Cardiac muscle cell (in vitro differentiated cells and primary cell): ENCODE measurements at regions not wholly inside any gene's neighbourhood (a gene's known extent, or its start where the extent isn't known, plus 50 kb on each side); places are given as distances from the start of the nearest gene placed in this dataset.

ENCODE experiments used
- DNase-seq, 2 donors: peaks; one replicate each; pipeline versions ENCODE4 v3.0.0 to v3.0.0-alpha.2; 2010 to 2017; ENCODE audit warnings: low read depth in 1 of 2, low spot score in 1 of 2
- H3K27ac ChIP-seq: fragments of 200-600 bp; sonication (generic); 2 replicates; pipeline ENCODE4 v1.5.1; 2016
- H3K27me3 ChIP-seq: fragments of 200-600 bp; sonication (generic); 2 replicates; pipeline ENCODE4 v1.6.0; 2016; ENCODE audit warnings: control low read depth
- H3K36me3 ChIP-seq: fragments of 200-600 bp; sonication (generic); 2 replicates; pipeline ENCODE4 v1.5.1; 2016; ENCODE audit warnings: control low read depth
- H3K4me1 ChIP-seq: fragments of 200-600 bp; sonication (generic); 2 replicates; pipeline ENCODE4 v1.8.1; 2017; ENCODE audit warnings: low read depth, mild to moderate bottlenecking, mixed run types
- H3K4me3 ChIP-seq: fragments of 200-600 bp; sonication (generic); 2 replicates; pipeline ENCODE4 v1.5.1; 2016; ENCODE audit warnings: mild to moderate bottlenecking
- H3K9me3 ChIP-seq: fragments of 200-600 bp; sonication (generic); 2 replicates; pipeline ENCODE4 v1.5.1; 2017; ENCODE audit warnings: low read depth, mild to moderate bottlenecking, control low read depth
- CTCF ChIP-seq: IDR thresholded peaks from 2 replicates; pipeline ENCODE4 v1.5.1; 2012; ENCODE audit warnings: low read depth, mild to moderate bottlenecking, low read length

GRCh38 chr2:76197842-76198448, 487.2 kb upstream of the GCFC2 start:
- Histone ChIP-seq H3K4me1 (peaks cover 17% of the 10 kb centered on the region), H3K27ac (no peak overlapping the region), H3K36me3 (no peaks in the 10 kb centered on the region), H3K4me3 (no peak overlapping the region), H3K9me3 (no peaks in the 10 kb centered on the region), H3K27me3 (no peaks in the 10 kb centered on the region)
- TF ChIP-seq CTCF = peak; percentile 62
- peak; percentile 74 to 78 for DNase-seq

DNA sequence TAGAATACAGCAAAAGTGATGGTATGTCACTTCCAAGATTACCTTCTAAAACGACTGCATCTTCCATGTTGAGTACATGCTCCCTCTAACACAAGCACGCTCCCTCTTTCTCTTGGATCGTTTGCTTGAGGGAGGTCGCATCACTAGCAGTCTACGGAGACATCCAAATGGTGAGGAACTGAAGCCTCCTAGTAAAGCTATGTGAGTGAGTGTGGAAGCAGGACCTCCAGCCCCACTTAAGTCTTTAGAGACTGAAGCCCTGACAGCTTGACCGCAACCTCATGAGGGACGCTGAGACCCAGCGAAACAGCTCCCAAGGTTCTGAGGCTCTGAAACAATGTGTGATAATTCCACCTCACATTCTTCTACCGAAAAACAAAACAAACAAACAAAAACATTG, 486.7 kb upstream of the GCFC2 start:
- H3K4me1 ChIP-seq = peaks cover 17% of the 10 kb centered on the region
- no peaks in the 10 kb centered on the region for H3K9me3 ChIP-seq
- no peak for TF ChIP-seq CTCF
- DNase-seq = no peak
- no peaks in the 10 kb centered on the region for H3K36me3 ChIP-seq
- no peaks in the 10 kb centered on the region for H3K27me3 ChIP-seq
- no peak overlapping the region for H3K4me3 ChIP-seq
- no peak overlapping the region for H3K27ac ChIP-seq

- DNase-seq = no peak
- no peaks in the 10 kb centered on the region for H3K4me1 ChIP-seq
- no peak overlapping the region for H3K27ac ChIP-seq
- no peak overlapping the region for H3K4me3 ChIP-seq
- no peak for TF ChIP-seq CTCF
- H3K27me3 ChIP-seq = no peaks in the 10 kb centered on the region
- H3K9me3 ChIP-seq = no peaks in the 10 kb centered on the region
- H3K36me3 ChIP-seq = no peaks in the 10 kb centered on the region
Measured at GRCh38 chr2:76194031-76194775, 483.5 kb upstream of the GCFC2 start.

DNA sequence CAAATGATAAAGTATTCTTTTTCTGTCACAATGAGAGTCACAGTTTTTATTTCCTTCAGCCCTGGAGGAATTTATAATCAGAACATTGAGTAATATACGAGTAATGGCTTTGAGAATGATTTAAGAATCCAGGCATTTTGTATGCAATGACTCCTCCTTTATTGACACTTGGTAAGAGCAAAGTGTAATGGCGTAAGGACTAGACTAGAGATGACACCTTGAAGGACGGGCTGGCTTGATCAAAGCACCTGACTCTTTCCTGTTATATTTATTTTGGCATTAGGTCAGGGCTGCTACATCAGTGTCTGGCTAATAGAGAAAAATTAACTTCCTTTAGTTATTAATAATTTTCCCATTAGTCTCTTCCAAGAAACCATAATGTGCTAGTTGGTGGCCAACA, 482.4 kb upstream of the GCFC2 start:
- H3K9me3 ChIP-seq = no peaks in the 10 kb centered on the region
- no peaks in the 10 kb centered on the region for H3K27me3 ChIP-seq
- TF ChIP-seq CTCF = no peak
- no peak overlapping the region for H3K4me3 ChIP-seq
- DNase-seq = no peak
- no peaks in the 10 kb centered on the region for H3K4me1 ChIP-seq
- no peak overlapping the region for H3K27ac ChIP-seq
- no peaks in the 10 kb centered on the region for H3K36me3 ChIP-seq

DNA sequence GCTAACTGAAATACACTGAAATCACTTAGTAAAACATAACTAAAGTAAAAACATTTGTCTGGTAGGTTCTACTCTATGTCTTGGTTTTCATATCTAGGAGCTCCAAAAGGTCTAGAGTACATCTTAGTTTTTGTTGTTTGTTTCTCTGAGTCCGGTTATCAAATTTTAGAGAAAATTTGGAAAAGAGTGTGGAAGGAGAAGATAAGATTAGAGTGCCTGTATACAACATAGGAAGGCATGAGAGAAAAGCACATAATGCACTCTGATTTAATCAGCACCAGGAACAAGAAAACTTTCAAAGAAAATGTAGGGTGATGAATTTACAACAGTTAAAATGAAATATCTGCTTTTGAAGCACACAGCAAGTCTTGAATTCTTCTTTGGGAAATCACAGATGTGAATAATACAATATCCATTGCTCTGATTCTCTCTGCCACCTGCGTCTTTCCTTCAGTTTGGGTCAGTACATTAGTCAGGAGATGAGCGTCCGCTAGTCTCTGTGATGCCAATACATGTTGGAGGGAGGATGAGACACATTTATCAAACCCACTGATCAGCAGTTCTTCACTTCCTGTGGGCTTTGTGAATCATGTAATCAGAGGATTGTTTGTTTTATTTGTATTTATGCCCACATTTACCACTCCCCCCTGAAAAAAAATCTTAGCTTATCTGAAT, 477.8 kb upstream of the GCFC2 start:
- no peak for TF ChIP-seq CTCF
- Histone ChIP-seq H3K4me1 (no peaks in the 10 kb centered on the region), H3K36me3 (no peaks in the 10 kb centered on the region), H3K27me3 (no peaks in the 10 kb centered on the region), H3K9me3 (no peaks in the 10 kb centered on the region), H3K27ac (no peak overlapping the region), H3K4me3 (no peak overlapping the region)
- DNase-seq = no peak
